WTC11 (cell line): ENCODE measurements at regions not wholly inside any gene's neighbourhood (a gene's known extent, or its start where the extent isn't known, plus 50 kb on each side); places are given as distances from the start of the nearest gene placed in this dataset.

Source experiments
- ATAC-seq: fragments of 200-7000 bp; cut with Tn5 transposase; 2 replicates; pipeline ENCODE4 v1.10.0; 2021; ENCODE audit warnings: mild to moderate bottlenecking, moderate library complexity
- CTCF ChIA-PET: fragments of 300-600 bp; sonication (Branson Sonifier 250); formaldehyde crosslinking; loops from one replicate; lab custom pipeline; 2021; ENCODE audit warnings: antibody characterized with exemption; lab: Charles Lee
- POLR2A ChIA-PET: fragments of 350-600 bp; sonication (Branson Sonifier 250); formaldehyde crosslinking; loops from one replicate; lab custom pipeline; 2021; ENCODE audit warnings: antibody characterized with exemption; lab: Charles Lee
- DNase-seq: peaks from one replicate; pipeline ENCODE4 v3.0.0; 2021; ENCODE audit warnings: low spot score
- H3K27ac Mint-ChIP-seq: 2 replicates; pipeline ENCODE4 v1.8.0; 2021; ENCODE audit warnings: mixed read lengths
- H3K27me3 Mint-ChIP-seq: 2 replicates; pipeline ENCODE4 v1.8.0; 2021; ENCODE audit warnings: low read depth, mild to moderate bottlenecking, moderate library complexity, mixed read lengths
- H3K36me3 Mint-ChIP-seq: 2 replicates; pipeline ENCODE4 v1.8.0; 2021; ENCODE audit warnings: mixed read lengths
- H3K4me1 Mint-ChIP-seq: 2 replicates; pipeline ENCODE4 v1.8.0; 2022; ENCODE audit warnings: mixed read lengths
- H3K4me3 Mint-ChIP-seq: 2 replicates; pipeline ENCODE4 v1.8.0; 2021; ENCODE audit warnings: mild to moderate bottlenecking, moderate library complexity, mixed read lengths
- H3K9me3 Mint-ChIP-seq: 2 replicates; pipeline ENCODE4 v1.8.0; 2021; ENCODE audit warnings: mixed read lengths
- CREB1 ChIP-seq: sonication (generic); formaldehyde crosslinking; IDR thresholded peaks from 2 replicates; pipeline ENCODE4 v1.8.0; 2023; ENCODE audit warnings: mild to moderate bottlenecking, missing genetic modification reagents
- ELF4 ChIP-seq: sonication (generic); formaldehyde crosslinking; IDR thresholded peaks from 2 replicates; pipeline ENCODE4 v1.8.1; 2022; ENCODE audit warnings: low read depth, mild to moderate bottlenecking, moderate library complexity, missing genetic modification reagents
- EMX1 ChIP-seq: fragments of 250-450 bp; sonication (Bioruptor Pico); IDR thresholded peaks from 2 replicates; pipeline ENCODE4 v1.8.0; 2021; ENCODE audit warnings: mild to moderate bottlenecking
- ETV6 ChIP-seq: sonication (generic); formaldehyde crosslinking; IDR thresholded peaks from 2 replicates; pipeline ENCODE4 v1.8.1; 2022; ENCODE audit warnings: mild to moderate bottlenecking, missing genetic modification reagents
- GTF2I ChIP-seq: fragments of 250-450 bp; sonication (Bioruptor Pico); conservative IDR thresholded peaks from 2 replicates; pipeline ENCODE4 v1.4.0; 2021; ENCODE audit warnings: mild to moderate bottlenecking
- MXD4 ChIP-seq: fragments of 250-450 bp; sonication (Bioruptor Pico); IDR thresholded peaks from 2 replicates; pipeline ENCODE4 v1.8.0; 2021; ENCODE audit warnings: mild to moderate bottlenecking, moderate library complexity, borderline replicate concordance
- MYBL2 ChIP-seq: sonication (generic); formaldehyde crosslinking; IDR thresholded peaks from 2 replicates; pipeline ENCODE4 v1.8.1; 2023; ENCODE audit warnings: mild to moderate bottlenecking, moderate library complexity, missing genetic modification reagents
- NR1H2 ChIP-seq: sonication (generic); formaldehyde crosslinking; IDR thresholded peaks from 2 replicates; pipeline ENCODE4 v1.9.0; 2021; ENCODE audit warnings: mild to moderate bottlenecking, moderate library complexity, missing genetic modification reagents
- PRRX2 ChIP-seq: fragments of 250-450 bp; sonication (Bioruptor Pico); IDR thresholded peaks from 2 replicates; pipeline ENCODE4 v1.8.0; 2021; ENCODE audit warnings: mild to moderate bottlenecking
- RORB ChIP-seq: fragments of 250-450 bp; sonication (Bioruptor Pico); IDR thresholded peaks from 2 replicates; pipeline ENCODE4 v1.9.0; 2021; ENCODE audit warnings: mild to moderate bottlenecking
- SP1 ChIP-seq: sonication (generic); formaldehyde crosslinking; conservative IDR thresholded peaks from 2 replicates; pipeline ENCODE4 v1.8.1; 2022; ENCODE audit warnings: missing genetic modification reagents
- ZNF263 ChIP-seq: sonication (generic); formaldehyde crosslinking; IDR thresholded peaks from 2 replicates; pipeline ENCODE4 v1.8.1; 2022; ENCODE audit warnings: low read depth, mild to moderate bottlenecking, moderate library complexity, missing genetic modification reagents
- ZNF317 ChIP-seq: sonication (generic); formaldehyde crosslinking; IDR thresholded peaks from 2 replicates; pipeline ENCODE4 v1.8.1; 2023; ENCODE audit warnings: low read depth, mild to moderate bottlenecking, moderate library complexity, missing genetic modification reagents, borderline replicate concordance
- ZNF416 ChIP-seq: fragments of 250-450 bp; sonication (Bioruptor Pico); IDR thresholded peaks from 2 replicates; pipeline ENCODE4 v1.9.0; 2021; ENCODE audit warnings: mild to moderate bottlenecking, inconsistent platforms
- ZNF423 ChIP-seq: fragments of 250-450 bp; sonication (Bioruptor Pico); IDR thresholded peaks from 2 replicates; pipeline ENCODE4 v2.1.2; 2022; ENCODE audit warnings: mild to moderate bottlenecking, moderate library complexity
- TF ChIP-seq, protein P1 (sequence below): sonication (generic); formaldehyde crosslinking; IDR thresholded peaks from 2 replicates; pipeline ENCODE4 v1.8.0; 2022; ENCODE audit warnings: mild to moderate bottlenecking, missing genetic modification reagents
- TF ChIP-seq, protein P2 (sequence below): sonication (generic); formaldehyde crosslinking; IDR thresholded peaks from 2 replicates; pipeline ENCODE4 v1.8.0; 2022; ENCODE audit warnings: missing genetic modification reagents
- TF ChIP-seq, protein P3 (sequence below): sonication (generic); formaldehyde crosslinking; IDR thresholded peaks from 2 replicates; pipeline ENCODE4 v1.8.1; 2023; ENCODE audit warnings: mild to moderate bottlenecking, missing genetic modification reagents
- TF ChIP-seq, protein P4 (sequence below): fragments of 250-450 bp; sonication (Bioruptor Pico); conservative IDR thresholded peaks from 2 replicates; pipeline ENCODE4 v1.9.0; 2021; ENCODE audit warnings: mild to moderate bottlenecking
- TF ChIP-seq, protein P5 (sequence below): sonication (generic); formaldehyde crosslinking; IDR thresholded peaks from 2 replicates; pipeline ENCODE4 v1.8.1; 2022; ENCODE audit warnings: low read depth, missing genetic modification reagents, borderline replicate concordance

DNA sequence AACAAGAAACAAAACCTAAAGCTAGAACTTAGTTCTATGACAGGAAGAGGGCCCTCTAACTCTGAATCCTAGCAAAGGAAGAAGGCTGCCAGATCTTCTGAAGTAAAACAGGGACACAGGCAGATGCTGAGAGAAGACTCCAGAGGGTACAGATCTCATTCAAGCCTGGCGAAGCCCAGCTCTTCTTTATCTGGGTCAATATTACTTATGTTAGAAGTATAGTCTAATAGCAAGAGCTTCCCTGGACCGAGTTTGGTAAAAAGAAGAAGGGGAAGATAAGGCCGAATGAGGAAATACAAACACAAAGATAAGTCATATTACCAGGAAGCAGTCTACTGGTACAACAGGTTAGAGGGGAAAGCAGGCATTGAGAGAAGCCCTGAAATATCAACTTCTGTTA is 79.9 kb upstream of the CCDC91 start (continued):
- TF ChIP-seq, protein P1, sequence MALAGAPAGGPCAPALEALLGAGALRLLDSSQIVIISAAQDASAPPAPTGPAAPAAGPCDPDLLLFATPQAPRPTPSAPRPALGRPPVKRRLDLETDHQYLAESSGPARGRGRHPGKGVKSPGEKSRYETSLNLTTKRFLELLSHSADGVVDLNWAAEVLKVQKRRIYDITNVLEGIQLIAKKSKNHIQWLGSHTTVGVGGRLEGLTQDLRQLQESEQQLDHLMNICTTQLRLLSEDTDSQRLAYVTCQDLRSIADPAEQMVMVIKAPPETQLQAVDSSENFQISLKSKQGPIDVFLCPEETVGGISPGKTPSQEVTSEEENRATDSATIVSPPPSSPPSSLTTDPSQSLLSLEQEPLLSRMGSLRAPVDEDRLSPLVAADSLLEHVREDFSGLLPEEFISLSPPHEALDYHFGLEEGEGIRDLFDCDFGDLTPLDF, result no peak
- no peak for TF ChIP-seq ELF4 (CRISPR knock-in tag)
- TF ChIP-seq, protein P2, sequence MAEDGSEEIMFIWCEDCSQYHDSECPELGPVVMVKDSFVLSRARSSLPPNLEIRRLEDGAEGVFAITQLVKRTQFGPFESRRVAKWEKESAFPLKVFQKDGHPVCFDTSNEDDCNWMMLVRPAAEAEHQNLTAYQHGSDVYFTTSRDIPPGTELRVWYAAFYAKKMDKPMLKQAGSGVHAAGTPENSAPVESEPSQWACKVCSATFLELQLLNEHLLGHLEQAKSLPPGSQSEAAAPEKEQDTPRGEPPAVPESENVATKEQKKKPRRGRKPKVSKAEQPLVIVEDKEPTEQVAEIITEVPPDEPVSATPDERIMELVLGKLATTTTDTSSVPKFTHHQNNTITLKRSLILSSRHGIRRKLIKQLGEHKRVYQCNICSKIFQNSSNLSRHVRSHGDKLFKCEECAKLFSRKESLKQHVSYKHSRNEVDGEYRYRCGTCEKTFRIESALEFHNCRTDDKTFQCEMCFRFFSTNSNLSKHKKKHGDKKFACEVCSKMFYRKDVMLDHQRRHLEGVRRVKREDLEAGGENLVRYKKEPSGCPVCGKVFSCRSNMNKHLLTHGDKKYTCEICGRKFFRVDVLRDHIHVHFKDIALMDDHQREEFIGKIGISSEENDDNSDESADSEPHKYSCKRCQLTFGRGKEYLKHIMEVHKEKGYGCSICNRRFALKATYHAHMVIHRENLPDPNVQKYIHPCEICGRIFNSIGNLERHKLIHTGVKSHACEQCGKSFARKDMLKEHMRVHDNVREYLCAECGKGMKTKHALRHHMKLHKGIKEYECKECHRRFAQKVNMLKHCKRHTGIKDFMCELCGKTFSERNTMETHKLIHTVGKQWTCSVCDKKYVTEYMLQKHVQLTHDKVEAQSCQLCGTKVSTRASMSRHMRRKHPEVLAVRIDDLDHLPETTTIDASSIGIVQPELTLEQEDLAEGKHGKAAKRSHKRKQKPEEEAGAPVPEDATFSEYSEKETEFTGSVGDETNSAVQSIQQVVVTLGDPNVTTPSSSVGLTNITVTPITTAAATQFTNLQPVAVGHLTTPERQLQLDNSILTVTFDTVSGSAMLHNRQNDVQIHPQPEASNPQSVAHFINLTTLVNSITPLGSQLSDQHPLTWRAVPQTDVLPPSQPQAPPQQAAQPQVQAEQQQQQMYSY (CRISPR knock-in tag), result no peak

DNA sequence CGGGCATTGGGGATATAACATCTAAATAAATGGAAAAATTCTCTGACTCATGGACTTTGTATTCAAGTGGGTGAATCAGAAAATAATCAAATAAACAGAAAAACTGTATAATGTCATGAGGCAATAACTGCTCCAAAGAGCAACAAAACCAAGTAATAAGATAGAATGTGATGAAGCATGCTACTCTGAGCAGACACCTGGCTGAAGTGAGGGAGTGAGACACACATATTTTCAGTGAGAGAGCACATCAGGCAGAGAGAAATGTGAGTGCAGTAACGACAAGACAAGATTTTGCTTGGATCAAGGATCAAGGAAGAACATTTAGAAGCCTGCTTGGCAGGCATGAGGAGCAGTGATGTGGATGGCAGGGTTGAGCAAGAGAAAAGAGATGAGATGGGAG is 75.8 kb upstream of the CCDC91 start:
- no peaks in the 10 kb centered on the region for H3K4me1 Mint-ChIP-seq
- no peak overlapping the region for H3K4me3 Mint-ChIP-seq
- DNase-seq (no peak), ATAC-seq (no peak)
- ChIA-PET CTCF (no interaction called here), POLR2A (no interaction called here)
- no peaks in the 10 kb centered on the region for H3K9me3 Mint-ChIP-seq
- no peak overlapping the region for H3K27ac Mint-ChIP-seq
- no peak for TF ChIP-seq ZNF317
- no peak for TF ChIP-seq PRRX2 (CRISPR knock-in tag)
- TF ChIP-seq, protein P3, sequence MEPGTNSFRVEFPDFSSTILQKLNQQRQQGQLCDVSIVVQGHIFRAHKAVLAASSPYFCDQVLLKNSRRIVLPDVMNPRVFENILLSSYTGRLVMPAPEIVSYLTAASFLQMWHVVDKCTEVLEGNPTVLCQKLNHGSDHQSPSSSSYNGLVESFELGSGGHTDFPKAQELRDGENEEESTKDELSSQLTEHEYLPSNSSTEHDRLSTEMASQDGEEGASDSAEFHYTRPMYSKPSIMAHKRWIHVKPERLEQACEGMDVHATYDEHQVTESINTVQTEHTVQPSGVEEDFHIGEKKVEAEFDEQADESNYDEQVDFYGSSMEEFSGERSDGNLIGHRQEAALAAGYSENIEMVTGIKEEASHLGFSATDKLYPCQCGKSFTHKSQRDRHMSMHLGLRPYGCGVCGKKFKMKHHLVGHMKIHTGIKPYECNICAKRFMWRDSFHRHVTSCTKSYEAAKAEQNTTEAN (CRISPR knock-in tag), result no peak
- no peak for TF ChIP-seq ELF4 (CRISPR knock-in tag)
- no peak for TF ChIP-seq ZNF263 (CRISPR knock-in tag)
- TF ChIP-seq, protein P4, sequence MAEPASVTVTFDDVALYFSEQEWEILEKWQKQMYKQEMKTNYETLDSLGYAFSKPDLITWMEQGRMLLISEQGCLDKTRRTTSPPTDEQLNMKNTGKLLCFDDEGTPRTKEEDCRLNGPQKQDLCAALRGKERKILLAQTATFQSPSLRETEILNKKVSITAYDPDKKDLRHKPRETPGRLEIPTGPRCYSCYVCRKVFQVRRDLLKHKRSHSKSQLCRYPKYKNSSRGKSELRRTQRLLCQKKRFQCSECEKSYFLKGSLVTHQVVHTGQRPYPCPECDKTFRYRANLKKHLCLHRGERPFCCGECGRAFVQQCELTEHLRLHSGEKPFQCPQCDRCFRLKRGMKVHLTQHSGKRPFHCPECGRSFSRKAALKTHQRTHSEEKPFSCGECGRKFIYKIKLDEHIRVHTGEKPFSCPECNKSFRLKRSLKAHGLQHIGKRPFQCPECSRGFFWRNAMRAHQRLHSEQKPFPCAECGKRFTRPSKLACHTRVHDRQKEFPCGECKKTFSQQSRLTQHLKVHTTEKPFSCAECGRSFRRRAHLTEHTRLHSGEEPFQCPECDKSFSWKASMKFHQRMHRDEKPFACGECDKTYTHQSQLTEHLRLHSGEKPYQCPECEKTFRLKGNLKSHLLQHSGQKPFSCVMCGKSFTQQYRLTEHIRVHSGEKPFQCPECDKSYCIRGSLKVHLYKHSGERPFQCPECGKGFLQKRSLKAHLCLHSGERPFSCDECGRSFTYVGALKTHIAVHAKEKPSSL, result no peak
- TF ChIP-seq, protein P5, sequence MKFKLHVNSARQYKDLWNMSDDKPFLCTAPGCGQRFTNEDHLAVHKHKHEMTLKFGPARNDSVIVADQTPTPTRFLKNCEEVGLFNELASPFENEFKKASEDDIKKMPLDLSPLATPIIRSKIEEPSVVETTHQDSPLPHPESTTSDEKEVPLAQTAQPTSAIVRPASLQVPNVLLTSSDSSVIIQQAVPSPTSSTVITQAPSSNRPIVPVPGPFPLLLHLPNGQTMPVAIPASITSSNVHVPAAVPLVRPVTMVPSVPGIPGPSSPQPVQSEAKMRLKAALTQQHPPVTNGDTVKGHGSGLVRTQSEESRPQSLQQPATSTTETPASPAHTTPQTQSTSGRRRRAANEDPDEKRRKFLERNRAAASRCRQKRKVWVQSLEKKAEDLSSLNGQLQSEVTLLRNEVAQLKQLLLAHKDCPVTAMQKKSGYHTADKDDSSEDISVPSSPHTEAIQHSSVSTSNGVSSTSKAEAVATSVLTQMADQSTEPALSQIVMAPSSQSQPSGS, result no peak
- no peak for TF ChIP-seq ETV6 (CRISPR knock-in tag)
- TF ChIP-seq SP1 (CRISPR knock-in tag), result no peak
- TF ChIP-seq NR1H2 (CRISPR knock-in tag), result no peak
- TF ChIP-seq GTF2I (CRISPR knock-in tag), result no peak
- TF ChIP-seq MYBL2, result no peak
- TF ChIP-seq MXD4 (CRISPR knock-in tag), result no peak
- TF ChIP-seq, protein P2 (CRISPR knock-in tag), result no peak
- no peak for TF ChIP-seq EMX1
- no peak for TF ChIP-seq RORB (CRISPR knock-in tag)
- no peak for TF ChIP-seq ZNF416 (CRISPR knock-in tag)
- TF ChIP-seq CREB1 (CRISPR knock-in tag), result no peak
- TF ChIP-seq ZNF423 (CRISPR knock-in tag), result no peak
- no peaks in the 10 kb centered on the region for H3K36me3 Mint-ChIP-seq
- H3K27me3 Mint-ChIP-seq, result no peaks in the 10 kb centered on the region
